ENCODE measurements at regions not wholly inside any gene's neighbourhood (a gene's known extent, or its start where the extent isn't known, plus 50 kb on each side); places are given as distances from the start of the nearest gene placed in this dataset.

- Histone ChIP-seq H3K27ac (no peak overlapping the region), H3K9me3 (no peaks in the 10 kb centered on the region), H3K4me3 (no peak overlapping the region), H3K36me3 (no peaks in the 10 kb centered on the region), H3K4me1 (replicated peaks) (no peaks in the 10 kb centered on the region), H3K27me3 (replicated peaks; ENCODE audit: insufficient read depth) (no peaks in the 10 kb centered on the region)
- 64% methylated on average over 7 of the region's 7 CpGs for WGBS
- intact Hi-C loops (cut with DNase I): no loop called here
- TF ChIP-seq CTCF (IDR thresholded peaks at IDR 0.05) (no peak), POLR2AphosphoS5 (IDR thresholded peaks at IDR 0.05) (no peak), POLR2A (IDR thresholded peaks at IDR 0.05) (no peak)
- DNase-seq (ENCODE audit: low spot score): no peak
These were observed 269.3 kb downstream of the POU4F1 start for GRCh38 chr13:78334059-78334458.

- H3K27ac ChIP-seq: no peak overlapping the region
- H3K36me3 ChIP-seq: no peaks in the 10 kb centered on the region
- no peak for DNase-seq (ENCODE audit: low spot score)
- intact Hi-C loops (cut with DNase I): no loop called here
- 78% methylated on average over 1 of the region's 1 CpG for WGBS
- peaks cover 4% of the 10 kb centered on the region for H3K4me1 ChIP-seq (replicated peaks)
- H3K9me3 ChIP-seq: no peaks in the 10 kb centered on the region
- no peak for TF ChIP-seq POLR2A (IDR thresholded peaks at IDR 0.05)
- H3K27me3 ChIP-seq (replicated peaks; ENCODE audit: insufficient read depth): no peaks in the 10 kb centered on the region
- H3K4me3 ChIP-seq: no peak overlapping the region
These were observed 276.7 kb downstream of the POU4F1 start for GRCh38 chr13:78326633-78327032.

GRCh38 chr13:78325585-78325984 is 277.8 kb downstream of the POU4F1 start:
- TF ChIP-seq POLR2AphosphoS5 (IDR thresholded peaks at IDR 0.05) (no peak), CTCF (IDR thresholded peaks at IDR 0.05) (no peak), POLR2A (IDR thresholded peaks at IDR 0.05) (no peak)
- Histone ChIP-seq H3K9me3 (no peaks in the 10 kb centered on the region), H3K27ac (no peak overlapping the region), H3K36me3 (no peaks in the 10 kb centered on the region), H3K4me1 (replicated peaks) (peaks cover 4% of the 10 kb centered on the region), H3K27me3 (replicated peaks; ENCODE audit: insufficient read depth) (no peaks in the 10 kb centered on the region), H3K4me3 (no peak overlapping the region)
- no peak for DNase-seq (ENCODE audit: low spot score)
- intact Hi-C loops (cut with DNase I): no loop called here
- 73% methylated on average over 1 of the region's 1 CpG for WGBS

- no peaks in the 10 kb centered on the region for H3K9me3 ChIP-seq
- peaks cover 4% of the 10 kb centered on the region for H3K4me1 ChIP-seq (replicated peaks)
- no peaks in the 10 kb centered on the region for H3K36me3 ChIP-seq
- no peak overlapping the region for H3K27ac ChIP-seq
- intact Hi-C loops (cut with DNase I): no loop called here
- no peak for DNase-seq (ENCODE audit: low spot score)
- TF ChIP-seq POLR2A (IDR thresholded peaks at IDR 0.05): no peak
- TF ChIP-seq CTCF (IDR thresholded peaks at IDR 0.05): no peak
- no peak for TF ChIP-seq POLR2AphosphoS5 (IDR thresholded peaks at IDR 0.05)
- H3K4me3 ChIP-seq: no peak overlapping the region
- no peaks in the 10 kb centered on the region for H3K27me3 ChIP-seq (replicated peaks; ENCODE audit: insufficient read depth)
- WGBS: 63% methylated on average over 2 of the region's 2 CpGs
These were observed 279.5 kb downstream of the POU4F1 start for GRCh38 chr13:78323848-78324247.

- TF ChIP-seq POLR2AphosphoS5 (IDR thresholded peaks at IDR 0.05) (no peak), CTCF (IDR thresholded peaks at IDR 0.05) (no peak), POLR2A (IDR thresholded peaks at IDR 0.05) (no peak)
- H3K36me3 ChIP-seq: no peaks in the 10 kb centered on the region
- no peak overlapping the region for H3K27ac ChIP-seq
- H3K4me1 ChIP-seq (replicated peaks): peaks cover 4% of the 10 kb centered on the region
- no peak overlapping the region for H3K4me3 ChIP-seq
- H3K27me3 ChIP-seq (replicated peaks; ENCODE audit: insufficient read depth): no peaks in the 10 kb centered on the region
- no peaks in the 10 kb centered on the region for H3K9me3 ChIP-seq
- intact Hi-C loops (cut with DNase I): no loop called here
- DNase-seq (ENCODE audit: low spot score): no peak
These were observed 280.3 kb downstream of the POU4F1 start for GRCh38 chr13:78323040-78323439.

Data from prostate gland (tissue), 2 donors.